Liver (tissue), 8 donors: ENCODE measurements at regions not wholly inside any gene's neighbourhood (a gene's known extent, or its start where the extent isn't known, plus 50 kb on each side); places are given as distances from the start of the nearest gene placed in this dataset.

ENCODE experiments used
- DNase-seq: peaks from one replicate; pipeline ENCODE4 v3.0.0-alpha.2; 2017; ENCODE audit warnings: low spot score
- H3K27ac ChIP-seq, 2 donors: one replicate each; pipeline ENCODE4 v1.7.0; 2013; ENCODE audit warnings: inconsistent platforms in 2 of 2, low read length in 2 of 2, control low read depth in 1 of 2, low read depth in 1 of 2, mild to moderate bottlenecking in 1 of 2
- H3K27me3 ChIP-seq, 4 donors: one replicate each; pipeline versions ENCODE4 v1.6.1 to v1.7.0; 2013; ENCODE audit warnings: low read length in 3 of 4, inconsistent platforms in 1 of 4, mild to moderate bottlenecking in 1 of 4, moderate library complexity in 1 of 4; ENCODE audit not compliant: control insufficient read depth in 4 of 4, insufficient read depth in 4 of 4
- H3K36me3 ChIP-seq, 4 donors: one replicate each; pipeline versions ENCODE4 v1.6.1 to v1.7.0; 2013; ENCODE audit warnings: low read length in 3 of 4, mild to moderate bottlenecking in 3 of 4, low read depth in 1 of 4, moderate library complexity in 1 of 4; ENCODE audit not compliant: control insufficient read depth in 4 of 4, insufficient read depth in 3 of 4
- H3K4me1 ChIP-seq, 4 donors: one replicate each; pipeline versions ENCODE4 v1.6.1 to v1.7.0; 2013; ENCODE audit warnings: low read length in 3 of 4, mild to moderate bottlenecking in 3 of 4, moderate library complexity in 1 of 4; ENCODE audit not compliant: control insufficient read depth in 4 of 4, insufficient read depth in 4 of 4
- H3K4me3 ChIP-seq, 3 donors: one replicate each; pipeline versions ENCODE4 v1.6.1 to v1.7.0; 2013; ENCODE audit warnings: low read length in 3 of 3, control low read depth in 1 of 3, low read depth in 1 of 3, mild to moderate bottlenecking in 1 of 3
- H3K9ac ChIP-seq, 2 donors: one replicate each; pipeline ENCODE4 v1.7.0; 2013; ENCODE audit warnings: low read length in 2 of 2, mild to moderate bottlenecking in 2 of 2, moderate library complexity in 2 of 2, control low read depth in 1 of 2, low read depth in 1 of 2
- H3K9me3 ChIP-seq, 4 donors: one replicate each; pipeline versions ENCODE4 v1.6.1 to v1.7.0; 2013; ENCODE audit warnings: low read length in 3 of 4; ENCODE audit not compliant: control insufficient read depth in 4 of 4
- ATF3 ChIP-seq: IDR thresholded peaks from 2 replicates; pipeline ENCODE4 v1.6.1; 2016; ENCODE audit warnings: antibody characterized with exemption
- CTCF ChIP-seq: fragments of 150-350 bp; IDR thresholded peaks from 2 replicates; pipeline ENCODE4 v1.5.1; 2017; ENCODE audit warnings: improper control_type of control experiment, low read depth, low read length; ENCODE audit not compliant: missing input control
- EGR1 ChIP-seq, 2 donors: IDR thresholded peaks; 2 replicates each; pipeline ENCODE4 v1.6.1; 2016 to 2018; ENCODE audit warnings: antibody characterized with exemption in 2 of 2, low read depth in 2 of 2
- FOXA1 ChIP-seq: IDR thresholded peaks from 2 replicates; pipeline ENCODE4 v1.6.1; 2016; ENCODE audit warnings: antibody characterized with exemption
- FOXA2 ChIP-seq: IDR thresholded peaks from 2 replicates; pipeline ENCODE4 v1.6.1; 2016; ENCODE audit warnings: antibody characterized with exemption
- GABPA ChIP-seq, 2 donors: IDR thresholded peaks in 1 of 2; conservative IDR thresholded peaks in 1 of 2; 2 replicates each; pipeline ENCODE4 v1.6.1; 2016; ENCODE audit warnings: antibody characterized with exemption in 2 of 2, mild to moderate bottlenecking in 1 of 2, moderate library complexity in 1 of 2
- HNF4A ChIP-seq, 2 donors: conservative IDR thresholded peaks; 2 replicates each; pipeline ENCODE4 v1.6.1; 2016; ENCODE audit warnings: antibody characterized with exemption in 2 of 2, mild to moderate bottlenecking in 2 of 2
- HNF4G ChIP-seq: IDR thresholded peaks from 2 replicates; pipeline ENCODE4 v1.6.1; 2016; ENCODE audit warnings: antibody characterized with exemption
- JUND ChIP-seq, 2 donors: IDR thresholded peaks; 2 replicates each; pipeline ENCODE4 v1.6.1; 2016; ENCODE audit warnings: antibody characterized with exemption in 2 of 2
- MAX ChIP-seq: IDR thresholded peaks from 2 replicates; pipeline ENCODE4 v1.6.1; 2016; ENCODE audit warnings: antibody characterized with exemption
- NR2F2 ChIP-seq: IDR thresholded peaks from 2 replicates; pipeline ENCODE4 v1.6.1; 2016; ENCODE audit warnings: antibody characterized with exemption
- RAD21 ChIP-seq, 2 donors: IDR thresholded peaks; 2 replicates each; pipeline ENCODE4 v1.6.1; 2016; ENCODE audit warnings: antibody characterized with exemption in 2 of 2, mild to moderate bottlenecking in 2 of 2
- REST ChIP-seq: IDR thresholded peaks from 2 replicates; pipeline ENCODE4 v1.6.1; 2016; ENCODE audit warnings: antibody characterized with exemption, mild to moderate bottlenecking
- RXRA ChIP-seq, 2 donors: IDR thresholded peaks; 2 replicates each; pipeline ENCODE4 v1.6.1; 2017 to 2018; ENCODE audit warnings: antibody characterized with exemption in 2 of 2, mild to moderate bottlenecking in 1 of 2
- SP1 ChIP-seq: IDR thresholded peaks from 2 replicates; pipeline ENCODE4 v1.6.1; 2018; ENCODE audit warnings: antibody characterized with exemption, mild to moderate bottlenecking
- TAF1 ChIP-seq: conservative IDR thresholded peaks from 2 replicates; pipeline ENCODE4 v1.6.1; 2016; ENCODE audit warnings: antibody characterized with exemption, mild to moderate bottlenecking
- YY1 ChIP-seq: IDR thresholded peaks from 2 replicates; pipeline ENCODE4 v1.6.1; 2016; ENCODE audit warnings: antibody characterized with exemption, mild to moderate bottlenecking
- ZBTB33 ChIP-seq: IDR thresholded peaks from 2 replicates; pipeline ENCODE4 v1.6.1; 2016; ENCODE audit warnings: antibody characterized with exemption
- WGBS: extraction: QIAGEN DNeasy Blood & Tissue Kit; methylation state at CpG from one replicate; pipeline ENCODE4 v1.1.7; 2013; 5-methylcytosine and 5-hydroxymethylcytosine counted together
- donor health status: healthy.
- donor health status: healthy.
- donor health status: healthy.
- donor health status: healthy.
- donor health status: healthy.

GRCh38 chr17:68100000-68100641 lies 64.6 kb downstream of the KPNA2 start:
- H3K36me3 ChIP-seq: no peaks in the 10 kb centered on the region
- H3K9ac ChIP-seq: no peak overlapping the region
- WGBS: 85% methylated on average over 17 of the region's 17 CpGs
- DNase-seq: no peak
- H3K27ac ChIP-seq: no peak overlapping the region
- H3K9me3 ChIP-seq: no peaks in the 10 kb centered on the region
- TF ChIP-seq NR2F2 (no peak), GABPA (IDR thresholded peaks at IDR 0.05 in 1 of 2, conservative IDR thresholded peaks at IDR 0.05 in 1 of 2) (no peak), ZBTB33 (no peak), FOXA1 (no peak), HNF4G (no peak)
- H3K4me1 ChIP-seq: peaks cover 0 to 15% (median 9%) of the 10 kb centered on the region in 4 donors
- H3K27me3 ChIP-seq: no peaks in the 10 kb centered on the region
- H3K4me3 ChIP-seq: no peak overlapping the region

GRCh38 chr17:68101075-68101986 lies 65.8 kb downstream of the KPNA2 start:
- Histone ChIP-seq H3K4me1 (peaks cover 0 to 15% (median 9%) of the 10 kb centered on the region in 4 donors), H3K36me3 (peaks cover 0 to under 1% (median 0%) of the 10 kb centered on the region in 4 donors), H3K9ac (peak overlapping the region in 1 of 2 donors; percentile 56), H3K27me3 (no peaks in the 10 kb centered on the region), H3K9me3 (no peaks in the 10 kb centered on the region), H3K27ac (peak overlapping the region; percentile 84 to 88), H3K4me3 (peak overlapping the region; percentile 59 to 85 (median 66))
- 4% methylated on average over 87 of the region's 88 CpGs for WGBS
- peak; percentile 80 for DNase-seq
- TF ChIP-seq SP1: peak; percentile 53
- TF ChIP-seq ATF3: no peak
- TF ChIP-seq GABPA (IDR thresholded peaks at IDR 0.05 in 1 of 2, conservative IDR thresholded peaks at IDR 0.05 in 1 of 2): no peak
- no peak for TF ChIP-seq RAD21 (IDR thresholded peaks at IDR 0.05)
- peak; percentile 89 for TF ChIP-seq YY1
- no peak for TF ChIP-seq JUND (IDR thresholded peaks at IDR 0.05)
- TF ChIP-seq TAF1: no peak
- no peak for TF ChIP-seq NR2F2
- TF ChIP-seq ZBTB33: no peak
- peak in 1 of 2 donors; percentile 4 for TF ChIP-seq RXRA (IDR thresholded peaks at IDR 0.05)
- TF ChIP-seq MAX: no peak
- peak; percentile 46 to 55 for TF ChIP-seq HNF4A (conservative IDR thresholded peaks at IDR 0.05)
- TF ChIP-seq HNF4G: no peak
- TF ChIP-seq CTCF: no peak
- TF ChIP-seq FOXA1: no peak
- peak; percentile 49 for TF ChIP-seq REST
- no peak for TF ChIP-seq FOXA2
- TF ChIP-seq EGR1 (IDR thresholded peaks at IDR 0.05; ENCODE audit: low read depth in 2 of 2): peak in 1 of 2 donors; percentile 23
